ENCODE measurements at regions not wholly inside any gene's neighbourhood (a gene's known extent, or its start where the extent isn't known, plus 50 kb on each side); places are given as distances from the start of the nearest gene placed in this dataset.

- peaks cover 69 to 72% of the 10 kb centered on the region in 2 donors for H3K36me3 Mint-ChIP-seq
- H2AFZ ChIP-seq (ENCODE audit: insufficient read depth, low read depth, low read length, poor library complexity, severe bottlenecking) = no peak overlapping the region
- no peak overlapping the region for H3K9ac ChIP-seq (ENCODE audit: insufficient read depth, low read length, poor library complexity, severe bottlenecking)
- H3K27me3 Mint-ChIP-seq (ENCODE audit: low read depth in 3 of 3) = peaks cover 0 to 2% (median 1%) of the 10 kb centered on the region in 3 donors
- TF ChIP-seq, protein P1, sequence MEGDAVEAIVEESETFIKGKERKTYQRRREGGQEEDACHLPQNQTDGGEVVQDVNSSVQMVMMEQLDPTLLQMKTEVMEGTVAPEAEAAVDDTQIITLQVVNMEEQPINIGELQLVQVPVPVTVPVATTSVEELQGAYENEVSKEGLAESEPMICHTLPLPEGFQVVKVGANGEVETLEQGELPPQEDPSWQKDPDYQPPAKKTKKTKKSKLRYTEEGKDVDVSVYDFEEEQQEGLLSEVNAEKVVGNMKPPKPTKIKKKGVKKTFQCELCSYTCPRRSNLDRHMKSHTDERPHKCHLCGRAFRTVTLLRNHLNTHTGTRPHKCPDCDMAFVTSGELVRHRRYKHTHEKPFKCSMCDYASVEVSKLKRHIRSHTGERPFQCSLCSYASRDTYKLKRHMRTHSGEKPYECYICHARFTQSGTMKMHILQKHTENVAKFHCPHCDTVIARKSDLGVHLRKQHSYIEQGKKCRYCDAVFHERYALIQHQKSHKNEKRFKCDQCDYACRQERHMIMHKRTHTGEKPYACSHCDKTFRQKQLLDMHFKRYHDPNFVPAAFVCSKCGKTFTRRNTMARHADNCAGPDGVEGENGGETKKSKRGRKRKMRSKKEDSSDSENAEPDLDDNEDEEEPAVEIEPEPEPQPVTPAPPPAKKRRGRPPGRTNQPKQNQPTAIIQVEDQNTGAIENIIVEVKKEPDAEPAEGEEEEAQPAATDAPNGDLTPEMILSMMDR (IDR thresholded peaks at IDR 0.05) = no peak
- no peak overlapping the region for H3K4me3 ChIP-seq (replicated peaks in 1 of 3; ENCODE audit: low read depth in 2 of 3, low read length in 3 of 3)
- no peaks in the 10 kb centered on the region for H3K79me2 ChIP-seq (ENCODE audit: insufficient read depth, low read length)
- no peaks in the 10 kb centered on the region for H3K27me3 ChIP-seq (ENCODE audit: control insufficient read depth in 2 of 2, insufficient read depth in 2 of 2, low read length in 2 of 2)
- H3K4me1 Mint-ChIP-seq = peaks cover 13% of the 10 kb centered on the region
- H3K36me3 ChIP-seq (replicated peaks in 1 of 2; ENCODE audit: control insufficient read depth in 1 of 2, insufficient read depth in 2 of 2, low read length in 2 of 2) = peaks cover 15 to 78% of the 10 kb centered on the region in 2 donors
- H3K27ac ChIP-seq (ENCODE audit: low read depth in 1 of 2, low read length in 2 of 2) = no peak overlapping the region
- H3K4me1 ChIP-seq (ENCODE audit: control insufficient read depth in 1 of 2, insufficient read depth in 2 of 2, low read length in 2 of 2) = peaks cover 9 to 10% of the 10 kb centered on the region in 2 donors
- no peak overlapping the region for H3K27ac Mint-ChIP-seq
- no peak overlapping the region for H3K4me2 ChIP-seq (replicated peaks; ENCODE audit: extremely low read depth, low read length, poor library complexity, severe bottlenecking)
- no peak overlapping the region for H3K4me3 Mint-ChIP-seq
- intact Hi-C loops (cut with micrococcal nuclease) = no loop called here
- peaks cover 14 to 21% of the 10 kb centered on the region in 2 donors for H3K9me3 ChIP-seq (replicated peaks in 1 of 2; ENCODE audit: control insufficient read depth in 1 of 2, insufficient read depth in 1 of 2, low read length in 2 of 2)
- DNase-seq = no peak
- no CpG with 5 or more reads among the region's 4 CpGs for whole genome bisulfite sequencing (ENCODE audit: insufficient coverage)
- H4K20me1 ChIP-seq (ENCODE audit: insufficient read depth, low read length) = no peaks in the 10 kb centered on the region
- peaks cover 8 to 27% (median 17%) of the 10 kb centered on the region in 7 donors for H3K9me3 Mint-ChIP-seq
These were observed 66.9 kb upstream of the ZNF746 start for GRCh38 chr7:149564340-149565095.

GRCh38 chr7:149562602-149563001 is 65.0 kb upstream of the ZNF746 start:
- peaks cover 6% of the 10 kb centered on the region for H4K20me1 ChIP-seq (ENCODE audit: insufficient read depth, low read length)
- no peak overlapping the region for H2AFZ ChIP-seq (ENCODE audit: insufficient read depth, low read depth, low read length, poor library complexity, severe bottlenecking)
- TF ChIP-seq, protein P1 (IDR thresholded peaks at IDR 0.05) = no peak
- 100% methylated on average over 2 of the region's 4 CpGs for WGBS (ENCODE audit: insufficient coverage)
- intact Hi-C loops (cut with micrococcal nuclease) = no loop called here
- H3K79me2 ChIP-seq (ENCODE audit: insufficient read depth, low read length) = no peaks in the 10 kb centered on the region
- peaks cover 23 to 77% of the 10 kb centered on the region in 2 donors for H3K36me3 ChIP-seq (replicated peaks in 1 of 2; ENCODE audit: control insufficient read depth in 1 of 2, insufficient read depth in 2 of 2, low read length in 2 of 2)
- peaks cover 0 to 8% of the 10 kb centered on the region in 2 donors for H3K9me3 ChIP-seq (replicated peaks in 1 of 2; ENCODE audit: control insufficient read depth in 1 of 2, insufficient read depth in 1 of 2, low read length in 2 of 2)
- H3K4me1 ChIP-seq (ENCODE audit: control insufficient read depth in 1 of 2, insufficient read depth in 2 of 2, low read length in 2 of 2) = peaks cover 13 to 14% of the 10 kb centered on the region in 2 donors
- Mint-ChIP-seq H3K9me3 (peaks cover 0 to 11% (median 7%) of the 10 kb centered on the region in 7 donors), H3K4me3 (no peak overlapping the region), H3K27me3 (ENCODE audit: low read depth in 3 of 3) (peaks cover 0 to 2% (median 0%) of the 10 kb centered on the region in 3 donors), H3K36me3 (peaks cover 69 to 74% of the 10 kb centered on the region in 2 donors), H3K27ac (no peak overlapping the region), H3K4me1 (peaks cover 17% of the 10 kb centered on the region)
- no peak overlapping the region for H3K27ac ChIP-seq (ENCODE audit: low read depth in 1 of 2, low read length in 2 of 2)
- H3K4me2 ChIP-seq (replicated peaks; ENCODE audit: extremely low read depth, low read length, poor library complexity, severe bottlenecking) = no peak overlapping the region
- no peak overlapping the region for H3K9ac ChIP-seq (ENCODE audit: insufficient read depth, low read length, poor library complexity, severe bottlenecking)
- DNase-seq = no peak
- H3K4me3 ChIP-seq (replicated peaks in 1 of 3; ENCODE audit: low read depth in 2 of 3, low read length in 3 of 3) = no peak overlapping the region
- H3K27me3 ChIP-seq (ENCODE audit: control insufficient read depth in 2 of 2, insufficient read depth in 2 of 2, low read length in 2 of 2) = no peaks in the 10 kb centered on the region

Measured in CD14-positive monocyte (primary cell).